Femur (tissue), 1 donor: ENCODE measurements at regions not wholly inside any gene's neighbourhood (a gene's known extent, or its start where the extent isn't known, plus 50 kb on each side); places are given as distances from the start of the nearest gene placed in this dataset.
"Not testable (repeated sequence)": the region's sequence is repeated elsewhere in the genome, so short reads cannot be mapped to it uniquely, and the experiment has no call there.

ENCODE experiments used
- DNase-seq: peaks from one replicate; pipeline ENCODE4 v3.0.0-alpha.2; 2017

DNA sequence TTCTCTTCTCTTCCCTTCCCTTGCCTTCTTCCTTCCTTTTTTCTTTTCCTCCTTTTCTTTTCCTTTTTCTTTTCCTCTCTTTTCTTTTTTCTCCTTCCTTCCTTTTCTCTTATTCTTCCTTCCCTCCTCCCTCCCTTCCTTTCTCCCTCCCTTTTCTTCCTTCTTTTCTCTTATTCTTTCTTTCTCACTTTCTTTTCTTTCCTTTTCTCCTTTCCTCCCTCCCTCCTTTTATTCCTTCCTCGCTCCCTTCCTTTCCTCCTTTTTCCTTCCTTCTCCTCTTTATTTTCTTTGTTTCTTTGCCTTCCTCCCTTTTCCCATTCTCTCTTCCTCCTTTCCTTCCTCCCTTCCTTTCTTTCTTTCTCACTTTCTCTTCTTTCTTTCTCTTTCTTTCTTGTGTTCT, 146.1 kb downstream of the ZNF92 start:
- not testable (repeated sequence) for DNase-seq

DNA sequence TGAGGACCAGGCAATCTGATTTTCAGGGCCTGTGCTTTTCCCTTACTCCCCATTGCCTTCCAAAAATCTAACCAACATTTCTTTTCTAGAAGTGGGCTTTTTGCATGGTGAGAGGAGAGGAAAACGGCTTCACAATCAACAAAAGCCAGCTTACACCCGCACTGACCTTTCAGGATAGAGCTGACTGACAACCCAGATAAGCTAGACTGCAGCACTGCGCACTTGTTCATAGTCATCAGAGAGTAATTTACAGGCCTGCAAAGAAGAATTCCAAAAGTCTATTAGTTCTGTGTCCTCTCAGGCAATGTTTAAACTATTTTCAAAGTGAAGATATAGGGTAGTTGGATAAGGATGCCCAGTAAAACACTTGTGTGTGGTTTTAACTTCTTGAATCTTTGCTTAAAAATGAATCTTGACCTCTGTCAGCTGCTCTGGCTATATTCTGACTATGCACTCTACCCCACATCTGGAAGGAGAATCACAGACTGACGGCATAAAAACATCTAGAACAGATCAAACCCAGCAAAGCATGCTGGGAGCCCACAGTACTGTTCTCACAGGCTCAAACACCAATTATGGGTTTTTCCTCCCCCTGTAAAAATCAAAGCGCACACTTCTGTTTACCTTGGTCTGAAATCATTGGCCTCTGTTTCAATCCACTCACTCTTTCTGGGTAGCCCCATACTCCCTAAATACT, 172.0 kb downstream of the ZNF92 start:
- DNase-seq = not testable (repeated sequence)

- not testable (repeated sequence) for DNase-seq
Observed at GRCh38 chr7:65549589-65550443, 176.2 kb downstream of the ZNF92 start.

DNA sequence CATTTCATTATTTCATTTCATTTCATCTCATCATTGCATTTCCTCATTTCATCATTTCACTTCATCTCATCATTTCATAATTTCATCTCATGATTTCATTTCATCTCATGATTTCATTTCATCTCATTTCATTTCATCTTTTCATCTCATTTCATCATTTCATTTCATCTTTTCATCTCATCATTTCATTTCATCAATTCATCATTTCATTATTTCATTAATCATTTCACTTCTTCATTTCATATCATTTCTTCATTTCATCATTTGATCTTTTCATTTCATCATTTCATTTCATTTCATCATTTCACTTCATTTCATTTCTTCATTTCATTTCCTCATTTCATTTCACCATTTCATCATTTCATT, 176.8 kb downstream of the ZNF92 start:
- not testable (repeated sequence) for DNase-seq

DNA sequence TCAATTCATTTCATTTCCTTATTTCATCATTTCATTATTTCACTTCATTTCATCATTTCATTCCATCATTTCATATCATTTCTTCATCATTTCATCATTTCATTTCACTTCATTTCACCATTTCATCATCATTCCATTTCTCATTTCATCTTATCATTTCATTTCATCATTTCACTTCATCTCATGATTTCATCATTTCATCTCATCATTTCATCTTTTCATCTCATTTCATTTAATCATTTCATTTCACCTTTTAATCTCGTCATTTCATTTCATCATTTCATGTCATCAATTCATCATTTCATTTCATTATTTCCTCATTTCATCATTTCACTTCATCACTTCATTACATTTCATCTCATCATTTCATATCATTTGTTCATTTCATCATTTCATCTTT, 177.4 kb downstream of the ZNF92 start:
- not testable (repeated sequence) for DNase-seq

GRCh38 chr7:65554553-65555476, 181.2 kb downstream of the ZNF92 start:
- DNase-seq = not testable (repeated sequence)

DNA sequence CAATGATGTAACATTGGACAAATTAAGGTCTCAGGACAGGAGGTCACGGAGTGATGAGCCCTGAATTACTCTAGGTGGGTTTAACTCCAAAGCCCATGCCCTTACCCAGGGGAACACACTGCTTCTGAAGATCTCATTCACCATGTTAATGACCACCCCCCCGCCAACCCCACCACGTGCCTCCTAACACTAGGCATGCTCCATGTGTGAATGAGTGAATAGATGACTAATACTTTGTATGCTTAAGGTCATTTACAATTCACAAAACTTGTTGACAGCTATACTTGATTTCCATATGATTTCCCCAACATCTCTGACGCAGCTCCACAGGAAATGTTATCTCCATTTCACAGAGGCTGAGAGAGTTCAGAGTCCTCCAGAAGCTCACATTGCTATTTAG, 184.9 kb downstream of the ZNF92 start:
- peak; percentile 1 for DNase-seq

- not testable (repeated sequence) for DNase-seq
Observed at GRCh38 chr7:65561786-65562372, 188.2 kb downstream of the ZNF92 start.

- not testable (repeated sequence) for DNase-seq
Observed at GRCh38 chr7:65562522-65562921, 188.9 kb downstream of the ZNF92 start.

GRCh38 chr7:65563333-65563732, 189.7 kb downstream of the ZNF92 start:
- not testable (repeated sequence) for DNase-seq

GRCh38 chr7:65568226-65568625, 194.6 kb downstream of the ZNF92 start:
- not testable (repeated sequence) for DNase-seq

DNA sequence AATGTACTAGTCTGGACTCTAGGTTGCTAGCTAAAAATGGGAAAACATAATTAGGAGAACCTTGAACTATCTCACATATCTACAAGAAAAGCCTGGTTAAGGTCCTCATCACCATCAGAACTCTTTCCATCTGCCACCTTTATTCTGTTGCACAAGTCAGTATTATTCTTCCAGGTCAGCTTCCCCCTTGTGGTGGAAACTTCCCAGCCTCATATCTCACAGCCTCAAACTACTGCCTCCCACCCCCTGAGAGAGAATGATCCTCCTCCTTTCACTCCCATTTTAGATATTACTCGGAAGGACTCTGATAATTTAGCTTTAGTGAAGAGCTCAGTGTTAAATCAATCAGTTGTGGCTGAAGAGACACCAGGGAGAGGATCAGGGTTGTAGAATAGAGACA, 197.3 kb downstream of the ZNF92 start:
- not testable (repeated sequence) for DNase-seq

GRCh38 chr7:65572581-65572980, 198.9 kb downstream of the ZNF92 start:
- DNase-seq = not testable (repeated sequence)

- DNase-seq = not testable (repeated sequence)
Observed at GRCh38 chr7:65576370-65576769, 202.7 kb downstream of the ZNF92 start.

GRCh38 chr7:65582518-65583119, 209.0 kb downstream of the ZNF92 start:
- DNase-seq = not testable (repeated sequence)

GRCh38 chr7:65602495-65602894, 228.8 kb downstream of the ZNF92 start:
- not testable (repeated sequence) for DNase-seq

- no peak for DNase-seq
Observed at GRCh38 chr7:65609131-65609530, 235.5 kb downstream of the ZNF92 start.

GRCh38 chr7:65613644-65614289, 240.1 kb downstream of the ZNF92 start:
- not testable (repeated sequence) for DNase-seq

DNA sequence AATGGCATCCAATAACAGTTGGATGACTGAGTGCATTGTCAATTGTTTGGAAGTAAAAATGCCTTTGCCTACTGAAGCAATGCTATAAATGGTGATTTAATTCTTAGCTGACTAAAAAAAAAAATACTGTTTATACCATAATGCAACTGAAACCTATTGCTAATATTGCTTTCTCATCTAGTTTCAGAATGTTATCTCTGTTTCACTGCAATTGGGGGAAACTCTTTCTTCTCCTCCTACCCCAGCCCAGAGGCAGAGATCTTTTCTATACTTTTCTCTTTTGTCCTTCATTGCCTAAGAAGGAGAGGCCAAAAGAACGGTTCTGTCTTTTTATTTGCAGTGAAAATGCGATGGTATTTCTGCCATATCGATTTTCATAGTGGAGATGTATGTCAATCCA, 242.5 kb downstream of the ZNF92 start:
- DNase-seq = not testable (repeated sequence)

DNA sequence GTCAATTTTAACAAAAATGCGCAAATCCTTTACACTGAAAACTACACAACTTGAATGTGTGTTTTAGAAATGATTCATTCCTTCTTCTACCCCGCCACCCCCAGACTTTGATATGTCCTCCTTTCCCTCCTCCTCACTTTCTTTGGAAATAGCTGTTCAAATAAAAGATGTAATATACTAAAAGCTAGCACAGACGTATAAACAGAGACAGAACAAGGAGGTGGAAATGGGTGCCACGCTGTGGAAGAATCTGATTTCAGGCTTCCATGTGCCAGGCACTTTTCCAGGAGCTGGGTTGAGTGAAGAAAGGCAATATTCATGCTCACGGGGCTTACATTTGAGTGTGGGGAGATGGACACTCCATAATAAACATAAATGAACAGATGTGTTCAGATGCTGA, 246.6 kb downstream of the ZNF92 start:
- not testable (repeated sequence) for DNase-seq

- peak; percentile 22 for DNase-seq
Observed at GRCh38 chr7:65621580-65622201, 248.0 kb downstream of the ZNF92 start.
